WERI-Rb-1 (cell line): ENCODE measurements at regions not wholly inside any gene's neighbourhood (a gene's known extent, or its start where the extent isn't known, plus 50 kb on each side); places are given as distances from the start of the nearest gene placed in this dataset.
"Not testable (repeated sequence)": the region's sequence is repeated elsewhere in the genome, so short reads cannot be mapped to it uniquely, and the experiment has no call there.

ENCODE experiments used
- DNase-seq: peaks from one replicate; pipeline ENCODE4 v3.0.0-alpha.2; 2020
- H3K27ac ChIP-seq: fragments of 250-450 bp; sonication (Bioruptor Pico); 2 replicates; pipeline ENCODE4 v1.5.1; 2020; ENCODE audit warnings: mild to moderate bottlenecking, moderate library complexity
- H3K27me3 ChIP-seq: fragments of 250-450 bp; sonication (Bioruptor Pico); 2 replicates; pipeline ENCODE4 v1.5.1; 2021; ENCODE audit warnings: mild to moderate bottlenecking, low read depth, moderate library complexity; ENCODE audit not compliant: insufficient read depth, severe bottlenecking
- H3K36me3 ChIP-seq: fragments of 250-450 bp; sonication (Bioruptor Pico); 2 replicates; pipeline ENCODE4 v1.5.1; 2020; ENCODE audit warnings: mild to moderate bottlenecking, moderate library complexity
- H3K4me3 ChIP-seq: 2 replicates; pipeline ENCODE4 v1.5.1; 2011; ENCODE audit warnings: low read depth, mild to moderate bottlenecking, control low read depth, low read length
- H3K9me3 ChIP-seq: fragments of 250-450 bp; sonication (Bioruptor Pico); 2 replicates; pipeline ENCODE4 v1.5.1; 2021; ENCODE audit warnings: mild to moderate bottlenecking, moderate library complexity; ENCODE audit not compliant: severe bottlenecking
- TF ChIP-seq, protein P1 (sequence below): IDR thresholded peaks from 2 replicates; pipeline ENCODE4 v1.5.1; 2011; ENCODE audit warnings: low read depth, mild to moderate bottlenecking, control low read depth, inconsistent platforms, low read length

DNA sequence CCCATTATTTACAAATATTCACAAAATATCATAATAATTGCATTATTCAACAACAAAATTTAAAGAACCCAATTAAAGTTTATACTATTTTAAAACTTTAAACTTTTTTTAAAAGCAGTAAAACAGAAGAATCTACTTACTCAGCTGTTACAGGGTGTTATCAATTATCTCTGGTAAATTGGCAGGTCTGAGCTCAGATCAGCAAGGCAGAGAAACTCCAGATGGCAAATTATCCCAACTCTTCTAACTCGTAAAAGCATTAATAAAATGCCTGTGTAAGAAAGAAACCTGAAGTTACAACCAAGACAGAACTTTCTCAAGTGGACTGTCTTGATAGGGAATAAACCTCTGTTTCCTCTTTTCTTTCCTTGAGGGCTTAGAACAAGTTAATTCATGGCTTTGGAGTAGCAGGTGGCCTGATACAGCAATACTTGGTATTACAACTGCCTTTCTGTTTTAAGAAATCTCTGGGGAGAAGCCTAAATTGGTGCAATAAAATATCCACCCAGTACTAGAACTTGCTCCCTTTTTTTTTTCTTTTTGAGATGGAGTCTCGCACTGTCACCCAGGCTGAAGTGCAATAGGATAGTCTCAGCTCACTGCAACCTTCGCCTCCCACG is 275.3 kb upstream of the MKLN1 start:
- TF ChIP-seq, protein P1, sequence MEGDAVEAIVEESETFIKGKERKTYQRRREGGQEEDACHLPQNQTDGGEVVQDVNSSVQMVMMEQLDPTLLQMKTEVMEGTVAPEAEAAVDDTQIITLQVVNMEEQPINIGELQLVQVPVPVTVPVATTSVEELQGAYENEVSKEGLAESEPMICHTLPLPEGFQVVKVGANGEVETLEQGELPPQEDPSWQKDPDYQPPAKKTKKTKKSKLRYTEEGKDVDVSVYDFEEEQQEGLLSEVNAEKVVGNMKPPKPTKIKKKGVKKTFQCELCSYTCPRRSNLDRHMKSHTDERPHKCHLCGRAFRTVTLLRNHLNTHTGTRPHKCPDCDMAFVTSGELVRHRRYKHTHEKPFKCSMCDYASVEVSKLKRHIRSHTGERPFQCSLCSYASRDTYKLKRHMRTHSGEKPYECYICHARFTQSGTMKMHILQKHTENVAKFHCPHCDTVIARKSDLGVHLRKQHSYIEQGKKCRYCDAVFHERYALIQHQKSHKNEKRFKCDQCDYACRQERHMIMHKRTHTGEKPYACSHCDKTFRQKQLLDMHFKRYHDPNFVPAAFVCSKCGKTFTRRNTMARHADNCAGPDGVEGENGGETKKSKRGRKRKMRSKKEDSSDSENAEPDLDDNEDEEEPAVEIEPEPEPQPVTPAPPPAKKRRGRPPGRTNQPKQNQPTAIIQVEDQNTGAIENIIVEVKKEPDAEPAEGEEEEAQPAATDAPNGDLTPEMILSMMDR, result no peak
- Histone ChIP-seq H3K27ac (no peak overlapping the region), H3K9me3 (no peaks in the 10 kb centered on the region), H3K4me3 (no peak overlapping the region), H3K36me3 (no peaks in the 10 kb centered on the region), H3K27me3 (no peaks in the 10 kb centered on the region)
- DNase-seq, result no peak

DNA sequence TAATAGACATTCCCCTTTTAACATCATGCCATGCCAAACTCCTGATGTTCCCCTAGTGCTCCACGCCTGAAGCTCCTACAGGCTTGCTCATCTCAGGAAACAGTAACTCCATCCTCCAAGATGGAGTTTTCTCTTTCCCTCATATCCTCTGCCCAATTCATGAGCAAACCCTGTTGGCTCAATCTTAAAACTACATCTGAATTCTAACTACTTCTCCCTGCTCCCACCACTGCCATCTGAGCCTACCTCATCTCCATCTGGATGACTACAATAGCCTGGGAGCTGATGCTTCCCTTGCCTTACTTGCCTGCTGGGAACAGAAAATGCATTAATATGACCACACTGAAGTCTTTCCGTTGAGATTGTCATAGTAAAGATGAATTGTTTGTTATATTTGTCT is 271.7 kb upstream of the MKLN1 start:
- Histone ChIP-seq H3K9me3 (no peaks in the 10 kb centered on the region), H3K27me3 (no peaks in the 10 kb centered on the region), H3K36me3 (no peaks in the 10 kb centered on the region), H3K27ac (no peak overlapping the region), H3K4me3 (no peak overlapping the region)
- TF ChIP-seq, protein P1, result no peak
- no peak for DNase-seq

DNA sequence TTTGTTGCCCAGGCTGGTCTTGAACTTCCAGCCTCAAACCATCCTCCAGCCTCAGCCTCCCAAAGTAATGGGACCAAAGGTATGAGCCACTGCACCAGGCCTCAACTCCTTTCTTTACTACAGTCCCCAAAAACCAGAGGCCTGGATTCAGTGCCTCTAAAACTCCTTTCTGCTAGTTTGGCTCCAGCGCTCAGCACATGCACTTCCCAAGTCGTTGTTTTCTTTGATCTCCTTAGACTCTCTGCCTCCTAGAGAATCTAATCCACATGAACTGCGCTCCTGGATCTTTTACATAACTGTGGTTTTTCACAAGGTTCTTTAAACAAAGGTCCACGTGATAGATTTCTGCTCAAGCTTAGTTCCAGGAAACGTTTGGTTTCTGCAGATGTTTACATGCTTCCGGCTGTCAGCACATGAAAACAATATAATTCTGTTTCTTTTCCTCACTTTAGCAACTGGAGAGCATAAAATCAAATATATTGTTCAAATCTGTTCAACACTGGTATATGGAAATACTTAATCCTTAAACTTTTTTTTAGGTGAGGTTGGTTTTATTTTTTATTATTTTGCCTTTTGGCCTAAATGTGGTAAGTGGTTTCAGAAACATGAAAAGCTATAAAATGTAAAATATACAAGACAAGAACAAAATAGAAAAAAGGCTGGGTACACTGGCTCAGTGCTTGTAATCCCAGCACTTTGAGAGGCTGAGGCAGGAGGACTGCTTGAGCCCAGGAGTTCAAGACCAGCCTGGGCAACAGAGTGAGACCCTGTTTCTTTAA is 270.5 kb upstream of the MKLN1 start:
- TF ChIP-seq, protein P1, result no peak
- no peaks in the 10 kb centered on the region for H3K9me3 ChIP-seq
- no peaks in the 10 kb centered on the region for H3K27me3 ChIP-seq
- no peak for DNase-seq
- H3K27ac ChIP-seq, result no peak overlapping the region
- H3K4me3 ChIP-seq, result no peak overlapping the region
- no peaks in the 10 kb centered on the region for H3K36me3 ChIP-seq

DNA sequence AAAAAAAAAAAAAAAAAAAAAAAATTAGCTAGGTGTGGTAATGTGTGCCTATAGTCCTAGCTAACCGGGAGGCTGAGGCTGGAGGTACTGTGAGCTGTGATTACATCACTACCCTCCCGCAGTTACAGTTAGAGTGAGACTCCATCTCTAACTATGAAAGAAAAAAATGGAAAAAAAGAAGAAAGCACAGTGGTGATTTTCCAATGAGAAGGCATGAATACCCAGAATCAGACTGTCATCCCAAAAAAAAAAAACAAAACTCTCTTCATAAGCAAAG is 269.9 kb upstream of the MKLN1 start:
- TF ChIP-seq, protein P1, result no peak
- no peaks in the 10 kb centered on the region for H3K36me3 ChIP-seq
- no peak for DNase-seq
- H3K27me3 ChIP-seq, result no peaks in the 10 kb centered on the region
- no peaks in the 10 kb centered on the region for H3K9me3 ChIP-seq
- H3K4me3 ChIP-seq, result no peak overlapping the region
- no peak overlapping the region for H3K27ac ChIP-seq

DNA sequence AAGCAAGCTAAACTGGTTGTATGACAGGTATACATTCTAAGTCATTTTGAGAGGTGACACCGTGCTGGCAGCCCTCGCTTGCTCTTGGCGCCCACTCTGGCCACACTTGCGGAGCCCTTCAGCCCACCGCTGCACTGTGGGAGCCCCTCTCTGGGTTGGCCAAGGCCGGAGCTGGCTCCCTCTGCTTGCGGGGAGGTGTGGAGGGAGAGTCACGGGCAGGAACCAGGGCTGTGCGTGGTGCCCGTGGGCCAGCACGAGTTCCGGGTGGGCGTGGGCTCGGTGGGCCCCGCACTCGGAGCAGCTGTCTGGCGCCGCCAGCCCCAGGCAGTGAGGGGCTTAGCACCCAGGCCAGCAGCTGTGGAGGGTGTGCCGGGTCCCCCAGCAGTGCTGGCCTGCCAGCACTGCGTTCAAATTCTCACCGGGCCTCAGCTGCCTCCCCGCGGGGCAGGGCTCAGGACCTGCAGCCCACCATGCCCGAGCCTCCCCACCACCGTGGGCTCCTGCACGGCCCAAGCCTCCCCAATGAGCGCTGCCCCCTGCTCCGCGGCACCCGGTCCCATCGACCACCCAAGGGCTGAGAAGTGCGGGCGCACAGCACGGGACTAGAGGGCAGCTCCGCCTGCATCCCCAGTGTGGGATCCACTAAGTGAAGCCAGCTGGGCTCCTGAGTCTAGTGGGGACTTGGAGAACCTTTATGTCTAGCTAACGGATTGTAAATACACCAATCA is 269.0 kb upstream of the MKLN1 start:
- H3K4me3 ChIP-seq, H3K9me3 ChIP-seq, H3K27ac ChIP-seq, DNase-seq, H3K27me3 ChIP-seq, H3K36me3 ChIP-seq: not testable (repeated sequence)

DNA sequence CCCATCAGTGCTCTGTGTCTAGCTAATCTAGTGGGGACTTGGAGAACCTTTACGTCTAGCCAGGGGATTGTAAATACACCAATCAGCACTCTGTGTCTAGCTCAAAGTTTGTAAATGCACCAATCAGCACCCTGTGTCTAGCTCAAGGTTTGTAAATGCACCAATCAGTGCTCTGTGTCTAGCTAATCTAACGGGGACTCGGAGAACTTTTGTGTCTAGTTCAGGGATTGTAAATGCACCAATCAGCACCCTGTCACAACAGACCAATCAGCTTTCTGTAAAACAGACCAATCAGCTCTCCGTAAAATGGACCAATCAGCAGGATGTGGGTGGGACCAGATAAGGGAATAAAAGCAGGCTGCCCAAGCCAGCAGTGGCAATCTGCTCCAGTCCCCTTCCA is 268.3 kb upstream of the MKLN1 start:
- not testable (repeated sequence) for H3K36me3 ChIP-seq, DNase-seq, H3K27me3 ChIP-seq, H3K4me3 ChIP-seq, H3K27ac ChIP-seq, H3K9me3 ChIP-seq
